ENCODE measurements at regions not wholly inside any gene's neighbourhood (a gene's known extent, or its start where the extent isn't known, plus 50 kb on each side); places are given as distances from the start of the nearest gene placed in this dataset.
A peak's percentile ranks its signal among the peaks of the same experiment; 100 is the strongest.

- DNase-seq (ENCODE audit: low read depth, low spot score), result peak; percentile 32
- in situ Hi-C loops (cut with HindIII; ENCODE audit: low pct_unique_long_range_greater_than_20kb, low sequenced_read_pairs), result no loop called here
- H3K27me3 ChIP-seq (ENCODE audit: control insufficient read depth, insufficient read depth, low read length), result no peaks in the 10 kb centered on the region
- H3K9me3 ChIP-seq (ENCODE audit: control insufficient read depth, insufficient read depth, low read depth, low read length), result no peaks in the 10 kb centered on the region
- no peaks in the 10 kb centered on the region for H3K36me3 ChIP-seq (ENCODE audit: control insufficient read depth, insufficient read depth, low read length)
- H3K27ac ChIP-seq (ENCODE audit: low read length), result peak overlapping the region; percentile 73; the same call in 1 of the 2 replicates
- ChIA-PET POLR2A (no interaction called here), CTCF (no interaction called here)
- TF ChIP-seq REST (IDR thresholded peaks at IDR 0.05; ENCODE audit: insufficient read depth in 1 of 2, low read depth in 2 of 2, low read length in 1 of 2) (no peak), POLR2AphosphoS5 (IDR thresholded peaks at IDR 0.05; ENCODE audit: low read depth, low read length) (peak; percentile 49; the same call in 1 of the 2 replicates)
- no peak overlapping the region for H3K4me3 ChIP-seq (ENCODE audit: low read depth in 2 of 2, low read length in 2 of 2)
- peak; percentile 89 for ATAC-seq
- intact Hi-C loops (cut with micrococcal nuclease; ENCODE audit: unreplicated experiment), result no loop called here
- H3K4me1 ChIP-seq (ENCODE audit: control insufficient read depth, insufficient read depth, low read length), result peaks cover 4% of the 10 kb centered on the region; the same call in 1 of the 2 replicates
- BruUV-seq (replicated peaks), result no TSS peak
Observed at GRCh38 chr5:26192486-26192885, 845.9 kb downstream of the CDH9 start.

- ChIA-PET CTCF (no interaction called here), POLR2A (no interaction called here)
- no peaks in the 10 kb centered on the region for H3K27me3 ChIP-seq (ENCODE audit: control insufficient read depth, insufficient read depth, low read length)
- TF ChIP-seq SIN3A (IDR thresholded peaks at IDR 0.05; ENCODE audit: borderline replicate concordance, insufficient read depth, low read depth, low read length), result no peak
- no peak for TF ChIP-seq CTCF (IDR thresholded peaks at IDR 0.05)
- TF ChIP-seq TCF7L2 (IDR thresholded peaks at IDR 0.05; ENCODE audit: low read depth, low read length), result no peak
- TF ChIP-seq POLR2AphosphoS5 (IDR thresholded peaks at IDR 0.05; ENCODE audit: low read depth, low read length), result no peak
- TF ChIP-seq REST (IDR thresholded peaks at IDR 0.05; ENCODE audit: insufficient read depth in 1 of 2, low read depth in 2 of 2, low read length in 1 of 2), result no peak
- no peak for ATAC-seq
- H3K27ac ChIP-seq (ENCODE audit: low read length), result no peak overlapping the region
- in situ Hi-C loops (cut with HindIII; ENCODE audit: low pct_unique_long_range_greater_than_20kb, low sequenced_read_pairs), result no loop called here
- no peaks in the 10 kb centered on the region for H3K36me3 ChIP-seq (ENCODE audit: control insufficient read depth, insufficient read depth, low read length)
- H3K9me3 ChIP-seq (ENCODE audit: control insufficient read depth, insufficient read depth, low read depth, low read length), result no peaks in the 10 kb centered on the region
- no peak overlapping the region for H3K4me3 ChIP-seq (ENCODE audit: low read depth in 2 of 2, low read length in 2 of 2)
- H3K4me1 ChIP-seq (ENCODE audit: control insufficient read depth, insufficient read depth, low read length), result no peaks in the 10 kb centered on the region
- no TSS peak for BruUV-seq (replicated peaks)
- intact Hi-C loops (cut with micrococcal nuclease; ENCODE audit: unreplicated experiment), result no loop called here
- DNase-seq (ENCODE audit: low read depth, low spot score), result no peak
Observed at GRCh38 chr5:26181582-26181981, 856.8 kb downstream of the CDH9 start.
